Panc1 (cell line): ENCODE measurements at regions not wholly inside any gene's neighbourhood (a gene's known extent, or its start where the extent isn't known, plus 50 kb on each side); places are given as distances from the start of the nearest gene placed in this dataset.
"Not testable (repeated sequence)": the region's sequence is repeated elsewhere in the genome, so short reads cannot be mapped to it uniquely, and the experiment has no call there.

Experiments used
- ATAC-seq: fragments of 200-7000 bp; cut with Tn5 transposase; 2 replicates; pipeline ENCODE4 v1.9.1; 2020; ENCODE audit warnings: mild to moderate bottlenecking, moderate library complexity
- BruUV-seq: library from RNA; stranded (reverse); fragments of 400-500 nt; replicated peaks from 2 replicates; lab custom pipeline; 2021; lab: Mats Ljungman, UMichigan
- CTCF ChIA-PET: fragments of 300-600 bp; sonication (Branson Sonifier 250); formaldehyde crosslinking; loops from one replicate; lab custom pipeline; 2022; ENCODE audit warnings: antibody characterized with exemption; lab: Charles Lee
- POLR2A ChIA-PET: fragments of 300-600 bp; sonication (Branson Sonifier 250); formaldehyde crosslinking; loops from one replicate; lab custom pipeline; 2022; ENCODE audit warnings: antibody characterized with exemption; lab: Charles Lee
- DNase-seq: peaks from one replicate; pipeline ENCODE4 v3.0.0-alpha.2; 2010; ENCODE audit warnings: low read depth, low spot score
- H3K27ac ChIP-seq: 2 replicates; pipeline ENCODE4 v1.5.1; 2011; ENCODE audit warnings: mild to moderate bottlenecking, low read length, inconsistent platforms
- H3K27me3 ChIP-seq: fragments of 200-500 bp; sonication (Bioruptor generic); 2 replicates; pipeline ENCODE4 v1.6.0; 2014; ENCODE audit warnings: low read length, inconsistent platforms; ENCODE audit not compliant: control insufficient read depth, insufficient read depth
- H3K36me3 ChIP-seq: fragments of 200-500 bp; sonication (Bioruptor generic); 2 replicates; pipeline ENCODE4 v1.5.1; 2014; ENCODE audit warnings: inconsistent platforms, mild to moderate bottlenecking, low read length, moderate library complexity; ENCODE audit not compliant: control insufficient read depth, insufficient read depth
- H3K4me1 ChIP-seq: 2 replicates; pipeline ENCODE4 v1.5.1; 2011; ENCODE audit warnings: inconsistent platforms, mild to moderate bottlenecking, low read length, moderate library complexity; ENCODE audit not compliant: control insufficient read depth, insufficient read depth
- H3K4me3 ChIP-seq, 2 experiments: 2 replicates each; pipeline ENCODE4 v1.5.1; 2011 to 2012; ENCODE audit warnings: low read depth in 2 of 2, low read length in 2 of 2, mild to moderate bottlenecking in 2 of 2, inconsistent platforms in 1 of 2, moderate library complexity in 1 of 2
- H3K9me3 ChIP-seq: fragments of 200-500 bp; sonication (Bioruptor generic); 2 replicates; pipeline ENCODE4 v1.5.1; 2014; ENCODE audit warnings: low read depth, mild to moderate bottlenecking, inconsistent platforms, low read length, moderate library complexity; ENCODE audit not compliant: control insufficient read depth, insufficient read depth
- POLR2AphosphoS5 ChIP-seq: IDR thresholded peaks from 2 replicates; pipeline ENCODE4 v1.6.1; 2012; ENCODE audit warnings: mild to moderate bottlenecking, low read depth, low read length, moderate library complexity
- SIN3A ChIP-seq: IDR thresholded peaks from 2 replicates; pipeline ENCODE4 v1.6.1; 2012; ENCODE audit warnings: low read depth, mild to moderate bottlenecking, low read length, moderate library complexity, borderline replicate concordance; ENCODE audit not compliant: insufficient read depth
- TCF7L2 ChIP-seq: IDR thresholded peaks from 2 replicates; pipeline ENCODE4 v1.6.1; 2011; ENCODE audit warnings: mild to moderate bottlenecking, low read depth, low read length, inconsistent platforms
- in situ Hi-C: cut with HindIII; loops from 2 replicates; pipeline ENCODE4 v1.10.0; 2016; ENCODE audit warnings: low sequenced_read_pairs, low pct_unique_long_range_greater_than_20kb
- intact Hi-C: fragments of 100-400 bp; cut with micrococcal nuclease; formaldehyde crosslinking; loops from one replicate; pipeline ENCODE4 v1.10.0; 2022; ENCODE audit not compliant: unreplicated experiment
- TF ChIP-seq, protein P1 (sequence below): fragments of 450-650 bp; IDR thresholded peaks from 2 replicates; pipeline ENCODE4 v1.5.1; 2017; ENCODE audit warnings: mild to moderate bottlenecking
- TF ChIP-seq, protein P2 (sequence below), 2 experiments: IDR thresholded peaks; 2 replicates each; pipeline ENCODE4 v1.6.1; 2011 to 2012; ENCODE audit warnings: low read depth in 2 of 2, control low read depth in 1 of 2, low read length in 1 of 2, mild to moderate bottlenecking in 1 of 2, moderate library complexity in 1 of 2; ENCODE audit not compliant: insufficient read depth in 1 of 2

DNA sequence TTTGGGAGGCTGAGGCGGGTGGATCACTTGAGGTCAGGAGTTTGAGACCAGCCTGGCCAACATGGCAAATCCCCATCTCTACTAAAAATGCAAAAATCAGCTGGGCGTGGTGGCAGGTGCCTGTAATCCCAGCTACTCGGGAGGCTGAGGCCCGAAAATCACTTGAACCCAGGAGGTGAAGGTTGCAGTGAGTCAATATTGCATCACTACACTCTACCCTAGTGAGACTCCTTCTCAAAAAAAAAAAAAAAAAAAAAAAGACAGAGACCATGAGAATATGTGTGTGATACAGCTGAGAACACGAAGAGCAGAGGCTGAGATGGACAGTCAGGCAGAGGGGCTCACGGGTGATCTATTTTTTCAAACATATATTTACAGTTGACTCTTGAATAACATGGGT is 152.5 kb upstream of the TNRC6C start:
- H3K36me3 ChIP-seq, H3K4me1 ChIP-seq, H3K9me3 ChIP-seq, BruUV-seq, intact Hi-C loops, in situ Hi-C loops, DNase-seq, ATAC-seq, H3K27ac ChIP-seq, H3K4me3 ChIP-seq, POLR2A ChIA-PET: not testable (repeated sequence)
- H3K27me3 ChIP-seq, result peaks cover 10% of the 10 kb centered on the region
- CTCF ChIA-PET, result interaction anchor here (0.7 kb wide), 1 partner anchor 207 kb away, joined by 15 read pairs; no protein-coding TSS in a partner anchor

DNA sequence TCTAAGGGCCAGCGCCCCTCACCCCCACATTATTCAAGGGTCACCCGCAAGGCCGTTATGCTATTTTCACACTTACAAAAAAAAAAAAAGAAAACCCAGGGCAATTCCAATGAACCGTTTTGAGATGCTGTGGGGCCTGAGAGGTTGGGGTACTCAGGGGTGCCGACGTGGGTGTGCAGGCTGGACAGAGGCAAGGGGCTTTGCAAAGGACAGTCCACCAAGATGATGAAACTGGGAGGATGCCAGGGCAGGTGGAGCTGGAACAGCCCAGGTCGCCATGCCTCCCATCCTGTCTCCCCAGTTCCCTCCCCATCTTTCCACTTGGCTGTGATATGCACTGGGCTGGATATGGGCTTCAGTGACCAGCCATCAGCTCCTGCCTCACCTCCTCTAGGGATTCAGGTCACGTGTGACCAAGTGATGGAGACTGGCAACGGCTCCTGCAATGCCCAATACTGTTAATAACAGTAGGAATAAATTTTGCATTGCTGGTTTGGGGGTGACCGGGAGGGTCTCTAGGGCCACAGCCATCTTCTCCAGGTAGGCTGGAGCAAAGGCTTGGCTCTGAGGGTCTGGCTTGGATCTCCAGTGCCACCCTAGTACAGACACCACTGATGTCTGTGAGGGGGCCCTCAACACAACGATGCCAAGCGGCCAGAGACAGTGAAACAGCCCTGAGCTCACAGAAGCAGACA is 151.3 kb upstream of the TNRC6C start:
- CTCF ChIA-PET, result no interaction called here
- Histone ChIP-seq H3K27ac (no peak overlapping the region), H3K36me3 (no peaks in the 10 kb centered on the region), H3K9me3 (no peaks in the 10 kb centered on the region), H3K4me3 (no peak overlapping the region), H3K27me3 (peaks cover 8% of the 10 kb centered on the region; the same call in 1 of the 2 replicates), H3K4me1 (no peaks in the 10 kb centered on the region)
- intact Hi-C loops (no loop called here), in situ Hi-C loops (no loop called here)
- no TSS peak for BruUV-seq
- no peak for DNase-seq
- TF ChIP-seq, protein P1, sequence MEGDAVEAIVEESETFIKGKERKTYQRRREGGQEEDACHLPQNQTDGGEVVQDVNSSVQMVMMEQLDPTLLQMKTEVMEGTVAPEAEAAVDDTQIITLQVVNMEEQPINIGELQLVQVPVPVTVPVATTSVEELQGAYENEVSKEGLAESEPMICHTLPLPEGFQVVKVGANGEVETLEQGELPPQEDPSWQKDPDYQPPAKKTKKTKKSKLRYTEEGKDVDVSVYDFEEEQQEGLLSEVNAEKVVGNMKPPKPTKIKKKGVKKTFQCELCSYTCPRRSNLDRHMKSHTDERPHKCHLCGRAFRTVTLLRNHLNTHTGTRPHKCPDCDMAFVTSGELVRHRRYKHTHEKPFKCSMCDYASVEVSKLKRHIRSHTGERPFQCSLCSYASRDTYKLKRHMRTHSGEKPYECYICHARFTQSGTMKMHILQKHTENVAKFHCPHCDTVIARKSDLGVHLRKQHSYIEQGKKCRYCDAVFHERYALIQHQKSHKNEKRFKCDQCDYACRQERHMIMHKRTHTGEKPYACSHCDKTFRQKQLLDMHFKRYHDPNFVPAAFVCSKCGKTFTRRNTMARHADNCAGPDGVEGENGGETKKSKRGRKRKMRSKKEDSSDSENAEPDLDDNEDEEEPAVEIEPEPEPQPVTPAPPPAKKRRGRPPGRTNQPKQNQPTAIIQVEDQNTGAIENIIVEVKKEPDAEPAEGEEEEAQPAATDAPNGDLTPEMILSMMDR, result no peak
- no peak for TF ChIP-seq POLR2AphosphoS5
- no peak for TF ChIP-seq TCF7L2
- no peak for TF ChIP-seq SIN3A
- TF ChIP-seq, protein P2, sequence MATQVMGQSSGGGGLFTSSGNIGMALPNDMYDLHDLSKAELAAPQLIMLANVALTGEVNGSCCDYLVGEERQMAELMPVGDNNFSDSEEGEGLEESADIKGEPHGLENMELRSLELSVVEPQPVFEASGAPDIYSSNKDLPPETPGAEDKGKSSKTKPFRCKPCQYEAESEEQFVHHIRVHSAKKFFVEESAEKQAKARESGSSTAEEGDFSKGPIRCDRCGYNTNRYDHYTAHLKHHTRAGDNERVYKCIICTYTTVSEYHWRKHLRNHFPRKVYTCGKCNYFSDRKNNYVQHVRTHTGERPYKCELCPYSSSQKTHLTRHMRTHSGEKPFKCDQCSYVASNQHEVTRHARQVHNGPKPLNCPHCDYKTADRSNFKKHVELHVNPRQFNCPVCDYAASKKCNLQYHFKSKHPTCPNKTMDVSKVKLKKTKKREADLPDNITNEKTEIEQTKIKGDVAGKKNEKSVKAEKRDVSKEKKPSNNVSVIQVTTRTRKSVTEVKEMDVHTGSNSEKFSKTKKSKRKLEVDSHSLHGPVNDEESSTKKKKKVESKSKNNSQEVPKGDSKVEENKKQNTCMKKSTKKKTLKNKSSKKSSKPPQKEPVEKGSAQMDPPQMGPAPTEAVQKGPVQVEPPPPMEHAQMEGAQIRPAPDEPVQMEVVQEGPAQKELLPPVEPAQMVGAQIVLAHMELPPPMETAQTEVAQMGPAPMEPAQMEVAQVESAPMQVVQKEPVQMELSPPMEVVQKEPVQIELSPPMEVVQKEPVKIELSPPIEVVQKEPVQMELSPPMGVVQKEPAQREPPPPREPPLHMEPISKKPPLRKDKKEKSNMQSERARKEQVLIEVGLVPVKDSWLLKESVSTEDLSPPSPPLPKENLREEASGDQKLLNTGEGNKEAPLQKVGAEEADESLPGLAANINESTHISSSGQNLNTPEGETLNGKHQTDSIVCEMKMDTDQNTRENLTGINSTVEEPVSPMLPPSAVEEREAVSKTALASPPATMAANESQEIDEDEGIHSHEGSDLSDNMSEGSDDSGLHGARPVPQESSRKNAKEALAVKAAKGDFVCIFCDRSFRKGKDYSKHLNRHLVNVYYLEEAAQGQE (IDR thresholded peaks at IDR 0.05; ENCODE audit: insufficient read depth in 1 of 2, low read depth in 2 of 2, low read length in 1 of 2), result no peak
- POLR2A ChIA-PET, result interaction anchor here (0.7 kb wide), 1 partner anchor 16 kb away, joined by 6 read pairs; no protein-coding TSS in a partner anchor
- ATAC-seq, result no peak

DNA sequence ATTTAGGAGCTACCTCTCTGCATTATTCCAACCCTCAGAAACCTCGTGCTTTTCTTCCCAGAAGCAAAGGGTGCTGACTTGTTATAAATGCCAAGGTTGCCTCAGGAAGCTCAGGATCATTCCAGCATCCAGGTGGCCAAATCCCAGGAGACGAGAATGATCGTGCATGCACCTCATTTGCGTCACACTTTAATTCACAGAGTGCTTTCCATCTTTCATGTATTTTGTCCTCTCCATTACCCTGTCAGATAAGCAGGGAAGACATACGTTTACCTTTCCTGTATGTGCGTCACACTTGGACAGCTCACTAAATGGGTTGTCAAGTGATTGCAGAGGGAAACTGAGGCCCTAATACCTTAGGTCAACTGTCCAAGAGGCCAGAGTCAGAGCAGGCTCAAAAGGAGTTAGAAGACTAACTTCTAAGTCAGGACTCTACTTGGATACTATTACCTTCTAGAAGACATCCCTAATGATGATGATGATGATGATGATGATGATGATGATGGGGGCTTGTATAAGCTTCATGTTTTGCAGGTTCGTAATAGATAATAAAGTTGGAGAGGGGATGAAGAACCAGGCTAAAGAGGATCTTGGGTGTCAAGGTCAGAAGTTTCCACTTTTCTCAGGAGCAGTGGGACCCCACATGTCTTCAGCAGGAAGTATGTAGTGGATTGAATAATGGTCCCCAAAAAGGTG is 150.6 kb upstream of the TNRC6C start:
- ATAC-seq, result no peak
- POLR2A ChIA-PET, result no interaction called here
- Histone ChIP-seq H3K27me3 (peaks cover 2% of the 10 kb centered on the region; the same call in 1 of the 2 replicates), H3K27ac (no peak overlapping the region), H3K9me3 (no peaks in the 10 kb centered on the region), H3K4me3 (no peak overlapping the region), H3K36me3 (no peaks in the 10 kb centered on the region), H3K4me1 (no peaks in the 10 kb centered on the region)
- DNase-seq, result no peak
- CTCF ChIA-PET, result no interaction called here
- BruUV-seq, result no TSS peak
- intact Hi-C loops (no loop called here), in situ Hi-C loops (no loop called here)
- TF ChIP-seq, protein P1, result no peak
- TF ChIP-seq TCF7L2, result no peak
- TF ChIP-seq POLR2AphosphoS5, result no peak
- TF ChIP-seq, protein P2 (IDR thresholded peaks at IDR 0.05; ENCODE audit: insufficient read depth in 1 of 2, low read depth in 2 of 2, low read length in 1 of 2), result no peak
